HepG2 (cell line): ENCODE measurements at regions not wholly inside any gene's neighbourhood (a gene's known extent, or its start where the extent isn't known, plus 50 kb on each side); places are given as distances from the start of the nearest gene placed in this dataset.

Source experiments
- BRCA1 ChIP-seq: sonication (generic); formaldehyde crosslinking; IDR thresholded peaks from 2 replicates; pipeline ENCODE4 v1.4.0; 2020; ENCODE audit warnings: missing genetic modification reagents
- CREB1 ChIP-seq, 2 experiments: fragments of 450-650 bp in 1 of 2; IDR thresholded peaks; 2 replicates each; pipeline ENCODE4 v1.6.1; 2016 to 2017; ENCODE audit warnings: control low read depth in 1 of 2, mild to moderate bottlenecking in 1 of 2, missing compliant biosample characterization in 1 of 2, missing genetic modification characterization in 1 of 2
- ELF4 ChIP-seq: sonication (generic); formaldehyde crosslinking; IDR thresholded peaks from 2 replicates; pipeline ENCODE4 v1.5.0; 2020; ENCODE audit warnings: missing genetic modification reagents, mild to moderate bottlenecking, moderate library complexity, borderline replicate concordance
- ERF ChIP-seq: IDR thresholded peaks from 2 replicates; pipeline ENCODE4 v1.6.1; 2018; ENCODE audit warnings: missing biosample characterization, missing genetic modification reagents
- HDAC2 ChIP-seq: sonication (generic); formaldehyde crosslinking; IDR thresholded peaks from 2 replicates; pipeline ENCODE4 v1.4.0; 2020; ENCODE audit warnings: missing genetic modification reagents
- MYC ChIP-seq: sonication (generic); formaldehyde crosslinking; IDR thresholded peaks from 2 replicates; pipeline ENCODE4 v1.9.0; 2021; ENCODE audit warnings: missing genetic modification reagents, borderline replicate concordance
- NFE2L2 ChIP-seq: fragments of 150-350 bp; IDR thresholded peaks from 2 replicates; pipeline ENCODE4 v1.6.1; 2014; ENCODE audit warnings: low read length
- PBX2 ChIP-seq: IDR thresholded peaks from 2 replicates; pipeline ENCODE4 v1.6.1; 2016; ENCODE audit warnings: control low read depth
- ZBTB33 ChIP-seq: sonication (generic); formaldehyde crosslinking; IDR thresholded peaks from 2 replicates; pipeline ENCODE4 v1.4.0; 2020; ENCODE audit warnings: missing genetic modification reagents
- ZBTB38 ChIP-seq: sonication (generic); formaldehyde crosslinking; IDR thresholded peaks from 2 replicates; pipeline ENCODE4 v1.5.1; 2020; ENCODE audit warnings: mild to moderate bottlenecking, missing genetic modification reagents
- ZNF124 ChIP-seq: sonication (generic); formaldehyde crosslinking; IDR thresholded peaks from 2 replicates; pipeline ENCODE4 v1.4.0; 2020; ENCODE audit warnings: missing genetic modification reagents
- TF ChIP-seq, protein P1 (sequence below): sonication (generic); formaldehyde crosslinking; IDR thresholded peaks from 2 replicates; pipeline ENCODE4 v1.5.0; 2020; ENCODE audit warnings: mild to moderate bottlenecking, missing genetic modification reagents, moderate library complexity
- TF ChIP-seq, protein P2 (sequence below): sonication (generic); formaldehyde crosslinking; IDR thresholded peaks from 2 replicates; pipeline ENCODE4 v1.8.0; 2022; ENCODE audit warnings: mild to moderate bottlenecking, missing genetic modification reagents, moderate library complexity

GRCh38 chr2:146465460-146465859 is 1379.4 kb upstream of the ACVR2A start:
- TF ChIP-seq ZBTB38 (CRISPR knock-in tag) (no peak), ZBTB33 (CRISPR knock-in tag) (no peak), ERF (CRISPR knock-in tag) (no peak), BRCA1 (no peak), PBX2 (CRISPR knock-in tag) (no peak), MYC (CRISPR knock-in tag) (no peak), HDAC2 (no peak), CREB1 (IDR thresholded peaks at IDR 0.05) (no peak), CREB1 (CRISPR knock-in tag; IDR thresholded peaks at IDR 0.05) (no peak), ZNF124 (CRISPR knock-in tag) (no peak), NFE2L2 (no peak), ELF4 (CRISPR knock-in tag) (no peak)
- TF ChIP-seq, protein P1, sequence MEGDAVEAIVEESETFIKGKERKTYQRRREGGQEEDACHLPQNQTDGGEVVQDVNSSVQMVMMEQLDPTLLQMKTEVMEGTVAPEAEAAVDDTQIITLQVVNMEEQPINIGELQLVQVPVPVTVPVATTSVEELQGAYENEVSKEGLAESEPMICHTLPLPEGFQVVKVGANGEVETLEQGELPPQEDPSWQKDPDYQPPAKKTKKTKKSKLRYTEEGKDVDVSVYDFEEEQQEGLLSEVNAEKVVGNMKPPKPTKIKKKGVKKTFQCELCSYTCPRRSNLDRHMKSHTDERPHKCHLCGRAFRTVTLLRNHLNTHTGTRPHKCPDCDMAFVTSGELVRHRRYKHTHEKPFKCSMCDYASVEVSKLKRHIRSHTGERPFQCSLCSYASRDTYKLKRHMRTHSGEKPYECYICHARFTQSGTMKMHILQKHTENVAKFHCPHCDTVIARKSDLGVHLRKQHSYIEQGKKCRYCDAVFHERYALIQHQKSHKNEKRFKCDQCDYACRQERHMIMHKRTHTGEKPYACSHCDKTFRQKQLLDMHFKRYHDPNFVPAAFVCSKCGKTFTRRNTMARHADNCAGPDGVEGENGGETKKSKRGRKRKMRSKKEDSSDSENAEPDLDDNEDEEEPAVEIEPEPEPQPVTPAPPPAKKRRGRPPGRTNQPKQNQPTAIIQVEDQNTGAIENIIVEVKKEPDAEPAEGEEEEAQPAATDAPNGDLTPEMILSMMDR (CRISPR knock-in tag) = no peak
- TF ChIP-seq, protein P2, sequence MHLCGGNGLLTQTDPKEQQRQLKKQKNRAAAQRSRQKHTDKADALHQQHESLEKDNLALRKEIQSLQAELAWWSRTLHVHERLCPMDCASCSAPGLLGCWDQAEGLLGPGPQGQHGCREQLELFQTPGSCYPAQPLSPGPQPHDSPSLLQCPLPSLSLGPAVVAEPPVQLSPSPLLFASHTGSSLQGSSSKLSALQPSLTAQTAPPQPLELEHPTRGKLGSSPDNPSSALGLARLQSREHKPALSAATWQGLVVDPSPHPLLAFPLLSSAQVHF (CRISPR knock-in tag) = no peak
